Adipocyte (in vitro differentiated cells): ENCODE measurements at regions not wholly inside any gene's neighbourhood (a gene's known extent, or its start where the extent isn't known, plus 50 kb on each side); places are given as distances from the start of the nearest gene placed in this dataset.

Experiments
- DNase-seq: peaks from one replicate; pipeline ENCODE4 v3.0.0-alpha.2; 2015; ENCODE audit warnings: low read depth
- H3K27me3 ChIP-seq: replicated peaks from 2 replicates; pipeline ENCODE4 v1.7.0; 2013; ENCODE audit warnings: mild to moderate bottlenecking, low read length, moderate library complexity; ENCODE audit not compliant: control insufficient read depth, insufficient read depth
- H3K36me3 ChIP-seq: 2 replicates; pipeline ENCODE4 v1.7.0; 2013; ENCODE audit warnings: low read length, mild to moderate bottlenecking, moderate library complexity; ENCODE audit not compliant: control insufficient read depth, insufficient read depth, severe bottlenecking
- H3K4me1 ChIP-seq: 2 replicates; pipeline ENCODE4 v1.7.0; 2013; ENCODE audit warnings: mild to moderate bottlenecking, low read length, moderate library complexity; ENCODE audit not compliant: control insufficient read depth, insufficient read depth
- H3K4me3 ChIP-seq: 2 replicates; pipeline ENCODE4 v1.7.0; 2013; ENCODE audit warnings: mild to moderate bottlenecking, low read length, moderate library complexity
- H3K9ac ChIP-seq: 2 replicates; pipeline ENCODE4 v1.7.0; 2013; ENCODE audit warnings: mild to moderate bottlenecking, low read length, moderate library complexity
- H3K9me3 ChIP-seq: 2 replicates; pipeline ENCODE4 v1.7.0; 2013; ENCODE audit warnings: mild to moderate bottlenecking, low read length, moderate library complexity; ENCODE audit not compliant: control insufficient read depth

GRCh38 chr14:26395726-26396125 is 202.1 kb downstream of the NOVA1 start:
- DNase-seq: no peak
- Histone ChIP-seq H3K27me3 (no peaks in the 10 kb centered on the region), H3K4me3 (no peak overlapping the region), H3K36me3 (no peaks in the 10 kb centered on the region), H3K9ac (no peak overlapping the region), H3K9me3 (no peaks in the 10 kb centered on the region), H3K4me1 (peaks cover 16% of the 10 kb centered on the region)

GRCh38 chr14:26394150-26394810 is 203.6 kb downstream of the NOVA1 start:
- Histone ChIP-seq H3K4me1 (peaks cover 25% of the 10 kb centered on the region), H3K9me3 (no peaks in the 10 kb centered on the region), H3K4me3 (no peak overlapping the region), H3K36me3 (no peaks in the 10 kb centered on the region), H3K27me3 (no peaks in the 10 kb centered on the region), H3K9ac (no peak overlapping the region)
- DNase-seq: peak; percentile 83

GRCh38 chr14:26392498-26392897 is 205.3 kb downstream of the NOVA1 start:
- no peak overlapping the region for H3K9ac ChIP-seq
- no peaks in the 10 kb centered on the region for H3K9me3 ChIP-seq
- H3K4me1 ChIP-seq: peaks cover 23% of the 10 kb centered on the region
- H3K4me3 ChIP-seq: no peak overlapping the region
- H3K36me3 ChIP-seq: no peaks in the 10 kb centered on the region
- no peaks in the 10 kb centered on the region for H3K27me3 ChIP-seq
- no peak for DNase-seq

DNA sequence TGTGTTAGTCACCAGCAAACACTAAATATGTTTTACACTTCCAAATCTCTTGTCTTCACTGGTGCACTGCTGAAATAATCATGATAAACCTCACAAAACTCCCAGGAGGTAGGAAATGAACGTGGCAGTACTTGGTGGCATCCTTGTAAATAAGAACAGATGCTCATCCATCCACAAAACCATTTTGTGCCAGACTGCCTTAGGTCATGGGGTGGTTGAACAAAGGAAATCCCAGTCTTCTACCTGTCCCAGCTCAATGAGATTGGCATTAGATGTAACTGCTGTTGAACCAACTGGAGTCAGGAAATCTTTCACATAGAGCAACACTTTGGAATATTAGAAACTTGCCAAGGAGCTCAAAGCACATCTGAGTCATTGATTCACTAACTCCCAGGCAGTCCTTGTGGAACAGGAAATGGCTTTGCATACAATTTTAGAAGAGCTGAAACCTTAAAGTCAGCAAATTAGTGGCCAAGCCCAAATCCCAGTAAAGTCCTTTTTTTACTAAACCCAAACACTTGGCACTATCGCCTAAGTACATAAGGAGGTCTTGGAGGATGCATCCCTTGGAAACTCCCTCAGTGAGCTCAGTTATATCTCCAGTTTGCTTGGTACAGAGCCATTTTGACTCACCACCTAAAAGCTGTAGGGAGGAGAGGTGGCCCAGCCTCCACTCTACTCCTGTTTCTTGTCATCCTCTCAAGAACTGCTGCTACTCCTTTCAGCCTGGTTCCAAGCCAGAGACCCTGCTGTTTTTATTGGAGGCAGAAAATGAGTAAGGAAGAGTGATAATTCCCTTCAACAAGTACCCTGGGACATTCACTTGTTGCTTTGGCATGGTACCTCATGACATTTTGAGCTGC is 208.0 kb downstream of the NOVA1 start:
- Histone ChIP-seq H3K9ac (no peak overlapping the region), H3K36me3 (no peaks in the 10 kb centered on the region), H3K9me3 (no peaks in the 10 kb centered on the region), H3K4me3 (no peak overlapping the region), H3K27me3 (no peaks in the 10 kb centered on the region), H3K4me1 (peaks cover 23% of the 10 kb centered on the region)
- DNase-seq: peak; percentile 12

- no peak overlapping the region for H3K9ac ChIP-seq
These were observed 212.5 kb downstream of the NOVA1 start for GRCh38 chr14:26385310-26385709.

GRCh38 chr14:26382901-26383685 is 214.7 kb downstream of the NOVA1 start:
- H3K27me3 ChIP-seq: no peaks in the 10 kb centered on the region
- DNase-seq: no peak
- peaks cover 6% of the 10 kb centered on the region for H3K4me1 ChIP-seq
- H3K36me3 ChIP-seq: no peaks in the 10 kb centered on the region
- no peak overlapping the region for H3K9ac ChIP-seq
- H3K9me3 ChIP-seq: no peaks in the 10 kb centered on the region
- no peak overlapping the region for H3K4me3 ChIP-seq

More at GRCh38 chr14:26385310-26385709, 212.5 kb downstream of the NOVA1 start:
- peaks cover 16% of the 10 kb centered on the region for H3K4me1 ChIP-seq
- no peak overlapping the region for H3K4me3 ChIP-seq
- no peaks in the 10 kb centered on the region for H3K9me3 ChIP-seq
- no peaks in the 10 kb centered on the region for H3K36me3 ChIP-seq
- no peaks in the 10 kb centered on the region for H3K27me3 ChIP-seq
- no peak for DNase-seq

GRCh38 chr14:26381405-26381804 is 216.4 kb downstream of the NOVA1 start:
- DNase-seq: no peak
- Histone ChIP-seq H3K9ac (no peak overlapping the region), H3K9me3 (no peaks in the 10 kb centered on the region), H3K27me3 (no peaks in the 10 kb centered on the region), H3K36me3 (no peaks in the 10 kb centered on the region), H3K4me3 (no peak overlapping the region), H3K4me1 (peaks cover 6% of the 10 kb centered on the region)

GRCh38 chr14:26380637-26381036 is 217.2 kb downstream of the NOVA1 start:
- DNase-seq: no peak
- Histone ChIP-seq H3K4me1 (peaks cover 6% of the 10 kb centered on the region), H3K9me3 (no peaks in the 10 kb centered on the region), H3K36me3 (no peaks in the 10 kb centered on the region), H3K4me3 (no peak overlapping the region), H3K27me3 (no peaks in the 10 kb centered on the region), H3K9ac (no peak overlapping the region)

- Histone ChIP-seq H3K9ac (no peak overlapping the region), H3K9me3 (no peaks in the 10 kb centered on the region), H3K36me3 (no peaks in the 10 kb centered on the region), H3K4me3 (no peak overlapping the region), H3K4me1 (peaks cover 6% of the 10 kb centered on the region), H3K27me3 (no peaks in the 10 kb centered on the region)
- no peak for DNase-seq
These were observed 217.9 kb downstream of the NOVA1 start for GRCh38 chr14:26379951-26380350.

DNA sequence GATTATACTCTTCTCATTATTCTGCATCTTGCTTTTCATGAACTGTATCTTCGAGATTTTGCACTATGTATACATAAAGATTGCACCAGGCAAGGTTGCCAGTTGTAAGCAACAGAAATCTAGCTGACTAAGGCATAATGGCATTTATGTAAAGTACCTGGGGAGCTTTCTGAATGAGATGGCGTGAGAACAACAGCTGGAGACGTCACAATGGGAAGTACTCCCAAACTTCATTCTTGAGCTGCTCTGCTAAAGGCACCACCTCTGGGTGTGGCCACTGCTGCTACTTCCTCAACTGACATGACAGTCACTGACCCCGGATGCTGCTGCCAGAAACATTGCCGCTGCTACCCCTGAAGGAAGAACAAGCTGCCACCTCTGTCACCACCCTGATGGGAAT is 220.7 kb downstream of the NOVA1 start:
- DNase-seq: no peak
- no peaks in the 10 kb centered on the region for H3K4me1 ChIP-seq
- no peaks in the 10 kb centered on the region for H3K9me3 ChIP-seq
- H3K36me3 ChIP-seq: no peaks in the 10 kb centered on the region
- no peak overlapping the region for H3K9ac ChIP-seq
- H3K27me3 ChIP-seq: no peaks in the 10 kb centered on the region
- H3K4me3 ChIP-seq: no peak overlapping the region

DNA sequence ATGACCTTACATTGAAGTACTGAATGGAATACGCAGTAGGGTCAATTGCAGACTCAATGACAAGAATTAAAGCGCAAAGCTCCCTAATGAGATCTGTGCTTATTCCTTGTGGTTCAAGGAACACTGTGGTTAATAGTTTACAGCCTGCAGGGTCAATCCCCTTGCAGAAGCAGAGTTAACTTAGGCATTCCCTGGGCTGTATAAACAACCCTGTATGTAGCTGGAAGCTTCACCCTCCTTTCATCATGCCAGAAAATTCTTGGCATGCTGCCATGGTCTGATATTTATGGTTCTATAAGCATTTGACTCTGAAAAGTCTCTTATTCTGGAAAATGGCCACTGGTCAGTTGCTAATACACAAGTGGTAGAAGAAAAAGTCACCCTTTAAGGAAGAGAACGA is 227.7 kb downstream of the NOVA1 start:
- peaks cover 5% of the 10 kb centered on the region for H3K4me1 ChIP-seq
- no peaks in the 10 kb centered on the region for H3K9me3 ChIP-seq
- no peak overlapping the region for H3K9ac ChIP-seq
- no peaks in the 10 kb centered on the region for H3K36me3 ChIP-seq
- peak; percentile 7 for DNase-seq
- H3K4me3 ChIP-seq: no peak overlapping the region
- no peaks in the 10 kb centered on the region for H3K27me3 ChIP-seq
